ENCODE measurements at regions not wholly inside any gene's neighbourhood (a gene's known extent, or its start where the extent isn't known, plus 50 kb on each side); places are given as distances from the start of the nearest gene placed in this dataset.

GRCh38 chr14:104317492-104317805, 179.1 kb downstream of the KIF26A start:
- POLR2A ChIA-PET = no interaction called here
- WGBS (ENCODE audit: insufficient coverage) = 94% methylated on average over 18 of the region's 18 CpGs
- CTCF ChIA-PET = no interaction called here
- H3K27ac ChIP-seq (ENCODE audit: insufficient read depth in 1 of 2, low read depth in 1 of 2, low read length in 2 of 2, poor library complexity in 1 of 2, severe bottlenecking in 2 of 2) = no peak overlapping the region
- H3K4me1 ChIP-seq (ENCODE audit: control extremely low read depth in 1 of 4, control insufficient read depth in 4 of 4, insufficient read depth in 4 of 4, low read length in 3 of 4) = peaks cover 0 to 5% (median 2%) of the 10 kb centered on the region in 4 experiments
- H3K27me3 ChIP-seq (replicated peaks in 2 of 5; ENCODE audit: control insufficient read depth in 4 of 5, insufficient read depth in 5 of 5, low read length in 4 of 5) = peaks cover 0 to 21% (median 2%) of the 10 kb centered on the region in 5 experiments
- no peak for DNase-seq
- H3K4me3 ChIP-seq (ENCODE audit: control insufficient read depth in 1 of 7, extremely low read depth in 1 of 7, insufficient read depth in 4 of 7, low read depth in 2 of 7, low read length in 6 of 7) = no peak overlapping the region
- no peaks in the 10 kb centered on the region for H3K9me3 ChIP-seq (ENCODE audit: control extremely low read depth in 1 of 5, control insufficient read depth in 4 of 5, insufficient read depth in 2 of 5, low read depth in 1 of 5, low read length in 4 of 5)
- no peaks in the 10 kb centered on the region for H3K36me3 ChIP-seq (ENCODE audit: control insufficient read depth in 4 of 4, insufficient read depth in 4 of 4, low read length in 3 of 4)

DNA sequence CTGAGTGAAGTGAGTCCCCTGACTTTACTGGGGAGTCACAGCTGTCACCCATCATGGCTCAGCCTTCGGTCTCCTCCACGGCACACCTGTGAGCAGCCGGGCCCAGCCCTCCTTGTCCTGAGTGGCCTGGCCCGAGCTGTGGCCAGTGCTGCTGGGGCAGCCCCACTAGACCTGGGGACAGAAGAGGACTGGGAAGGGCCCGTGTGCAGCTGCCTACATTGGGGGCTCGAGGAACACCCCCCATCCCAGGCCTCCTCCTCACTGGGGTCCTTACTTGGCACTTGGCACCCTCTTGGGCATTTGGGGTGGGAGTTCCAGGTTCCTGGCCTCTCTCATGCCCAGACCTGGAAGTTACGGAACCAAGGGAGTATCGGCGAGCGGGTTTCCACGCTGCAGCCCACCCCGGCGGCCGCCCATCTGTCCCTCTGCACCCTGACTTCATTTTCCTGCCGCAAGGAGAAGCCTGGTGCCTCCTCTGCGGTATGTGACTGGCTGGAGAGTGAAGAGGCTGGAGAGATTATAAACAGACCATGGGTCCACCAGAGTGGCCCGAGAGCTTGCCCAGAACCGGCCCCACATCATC, 179.7 kb downstream of the KIF26A start:
- Histone ChIP-seq H3K4me3 (ENCODE audit: control insufficient read depth in 1 of 7, extremely low read depth in 1 of 7, insufficient read depth in 4 of 7, low read depth in 2 of 7, low read length in 6 of 7) (no peak overlapping the region), H3K36me3 (ENCODE audit: control insufficient read depth in 4 of 4, insufficient read depth in 4 of 4, low read length in 3 of 4) (no peaks in the 10 kb centered on the region), H3K27ac (ENCODE audit: insufficient read depth in 1 of 2, low read depth in 1 of 2, low read length in 2 of 2, poor library complexity in 1 of 2, severe bottlenecking in 2 of 2) (no peak overlapping the region), H3K9me3 (ENCODE audit: control extremely low read depth in 1 of 5, control insufficient read depth in 4 of 5, insufficient read depth in 2 of 5, low read depth in 1 of 5, low read length in 4 of 5) (no peaks in the 10 kb centered on the region), H3K4me1 (ENCODE audit: control extremely low read depth in 1 of 4, control insufficient read depth in 4 of 4, insufficient read depth in 4 of 4, low read length in 3 of 4) (peaks cover 0 to 5% (median 2%) of the 10 kb centered on the region in 4 experiments), H3K27me3 (replicated peaks in 2 of 5; ENCODE audit: control insufficient read depth in 4 of 5, insufficient read depth in 5 of 5, low read length in 4 of 5) (peaks cover 0 to 26% (median 2%) of the 10 kb centered on the region in 5 experiments)
- ChIA-PET CTCF (no interaction called here), POLR2A (no interaction called here)
- WGBS (ENCODE audit: insufficient coverage) = 95% methylated on average over 13 of the region's 18 CpGs
- DNase-seq = no peak

- ChIA-PET CTCF (no interaction called here), POLR2A (no interaction called here)
- Histone ChIP-seq H3K9me3 (ENCODE audit: control extremely low read depth in 1 of 5, control insufficient read depth in 4 of 5, insufficient read depth in 2 of 5, low read depth in 1 of 5, low read length in 4 of 5) (no peaks in the 10 kb centered on the region), H3K4me1 (ENCODE audit: control extremely low read depth in 1 of 4, control insufficient read depth in 4 of 4, insufficient read depth in 4 of 4, low read length in 3 of 4) (peaks cover 0 to 5% (median 2%) of the 10 kb centered on the region in 4 experiments), H3K4me3 (ENCODE audit: control insufficient read depth in 1 of 7, extremely low read depth in 1 of 7, insufficient read depth in 4 of 7, low read depth in 2 of 7, low read length in 6 of 7) (no peak overlapping the region), H3K27me3 (replicated peaks in 2 of 5; ENCODE audit: control insufficient read depth in 4 of 5, insufficient read depth in 5 of 5, low read length in 4 of 5) (peaks cover 0 to 28% (median 2%) of the 10 kb centered on the region in 5 experiments), H3K36me3 (ENCODE audit: control insufficient read depth in 4 of 4, insufficient read depth in 4 of 4, low read length in 3 of 4) (no peaks in the 10 kb centered on the region), H3K27ac (ENCODE audit: insufficient read depth in 1 of 2, low read depth in 1 of 2, low read length in 2 of 2, poor library complexity in 1 of 2, severe bottlenecking in 2 of 2) (no peak overlapping the region)
- WGBS (ENCODE audit: insufficient coverage) = 90% methylated on average over 20 of the region's 25 CpGs
- no peak for DNase-seq
These were observed 180.4 kb downstream of the KIF26A start for GRCh38 chr14:104318558-104319490.

GRCh38 chr14:104319491-104320241, 181.3 kb downstream of the KIF26A start:
- no peak overlapping the region for H3K27ac ChIP-seq (ENCODE audit: insufficient read depth in 1 of 2, low read depth in 1 of 2, low read length in 2 of 2, poor library complexity in 1 of 2, severe bottlenecking in 2 of 2)
- peaks cover 0 to 5% (median 2%) of the 10 kb centered on the region in 4 experiments for H3K4me1 ChIP-seq (ENCODE audit: control extremely low read depth in 1 of 4, control insufficient read depth in 4 of 4, insufficient read depth in 4 of 4, low read length in 3 of 4)
- no peak overlapping the region for H3K4me3 ChIP-seq (ENCODE audit: control insufficient read depth in 1 of 7, extremely low read depth in 1 of 7, insufficient read depth in 4 of 7, low read depth in 2 of 7, low read length in 6 of 7)
- no peaks in the 10 kb centered on the region for H3K36me3 ChIP-seq (ENCODE audit: control insufficient read depth in 4 of 4, insufficient read depth in 4 of 4, low read length in 3 of 4)
- peaks cover 0 to 28% (median 2%) of the 10 kb centered on the region in 5 experiments for H3K27me3 ChIP-seq (replicated peaks in 2 of 5; ENCODE audit: control insufficient read depth in 4 of 5, insufficient read depth in 5 of 5, low read length in 4 of 5)
- DNase-seq = no peak
- H3K9me3 ChIP-seq (ENCODE audit: control extremely low read depth in 1 of 5, control insufficient read depth in 4 of 5, insufficient read depth in 2 of 5, low read depth in 1 of 5, low read length in 4 of 5) = no peaks in the 10 kb centered on the region
- CTCF ChIA-PET = no interaction called here
- 93% methylated on average over 17 of the region's 23 CpGs for WGBS (ENCODE audit: insufficient coverage)
- POLR2A ChIA-PET = no interaction called here

DNA sequence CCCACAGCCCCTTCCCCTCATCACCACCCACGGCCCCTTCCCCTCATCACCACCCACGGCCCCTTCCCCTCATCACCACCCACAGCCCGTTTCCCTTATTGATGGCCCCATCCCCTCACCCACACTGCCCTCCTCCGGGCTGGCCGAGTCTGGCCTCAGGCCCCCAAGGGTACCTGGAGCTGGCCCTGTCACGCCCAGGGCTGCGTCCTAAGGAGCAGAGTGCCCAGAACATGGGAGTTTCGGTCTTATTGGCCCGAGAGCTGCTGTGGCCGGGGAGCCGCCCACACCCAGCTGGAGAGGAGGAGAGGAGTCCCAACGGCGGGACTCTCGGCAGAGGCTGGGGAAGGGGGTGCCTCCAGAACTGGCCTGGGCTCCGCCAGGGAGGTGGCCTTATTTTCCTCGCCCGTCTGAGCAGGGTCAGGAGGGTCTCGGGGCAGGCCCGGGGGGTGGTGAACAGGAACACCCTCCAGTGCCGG, 182.3 kb downstream of the KIF26A start:
- no peak for DNase-seq
- Histone ChIP-seq H3K4me1 (ENCODE audit: control extremely low read depth in 1 of 4, control insufficient read depth in 4 of 4, insufficient read depth in 4 of 4, low read length in 3 of 4) (peaks cover 0 to 5% (median 2%) of the 10 kb centered on the region in 4 experiments), H3K9me3 (ENCODE audit: control extremely low read depth in 1 of 5, control insufficient read depth in 4 of 5, insufficient read depth in 2 of 5, low read depth in 1 of 5, low read length in 4 of 5) (no peaks in the 10 kb centered on the region), H3K27me3 (replicated peaks in 2 of 5; ENCODE audit: control insufficient read depth in 4 of 5, insufficient read depth in 5 of 5, low read length in 4 of 5) (peaks cover 0 to 28% (median 2%) of the 10 kb centered on the region in 5 experiments), H3K36me3 (ENCODE audit: control insufficient read depth in 4 of 4, insufficient read depth in 4 of 4, low read length in 3 of 4) (no peaks in the 10 kb centered on the region), H3K27ac (ENCODE audit: insufficient read depth in 1 of 2, low read depth in 1 of 2, low read length in 2 of 2, poor library complexity in 1 of 2, severe bottlenecking in 2 of 2) (no peak overlapping the region), H3K4me3 (ENCODE audit: control insufficient read depth in 1 of 7, extremely low read depth in 1 of 7, insufficient read depth in 4 of 7, low read depth in 2 of 7, low read length in 6 of 7) (no peak overlapping the region)
- CTCF ChIA-PET = no interaction called here
- POLR2A ChIA-PET = no interaction called here
- WGBS (ENCODE audit: insufficient coverage) = 48% methylated on average over 14 of the region's 20 CpGs

GRCh38 chr14:104321088-104321801, 182.9 kb downstream of the KIF26A start:
- Histone ChIP-seq H3K9me3 (ENCODE audit: control extremely low read depth in 1 of 5, control insufficient read depth in 4 of 5, insufficient read depth in 2 of 5, low read depth in 1 of 5, low read length in 4 of 5) (no peaks in the 10 kb centered on the region), H3K27ac (ENCODE audit: insufficient read depth in 1 of 2, low read depth in 1 of 2, low read length in 2 of 2, poor library complexity in 1 of 2, severe bottlenecking in 2 of 2) (no peak overlapping the region), H3K36me3 (ENCODE audit: control insufficient read depth in 4 of 4, insufficient read depth in 4 of 4, low read length in 3 of 4) (no peaks in the 10 kb centered on the region), H3K4me1 (ENCODE audit: control extremely low read depth in 1 of 4, control insufficient read depth in 4 of 4, insufficient read depth in 4 of 4, low read length in 3 of 4) (peaks cover 0 to 5% (median 2%) of the 10 kb centered on the region in 4 experiments), H3K4me3 (ENCODE audit: control insufficient read depth in 1 of 7, extremely low read depth in 1 of 7, insufficient read depth in 4 of 7, low read depth in 2 of 7, low read length in 6 of 7) (no peak overlapping the region), H3K27me3 (replicated peaks in 2 of 5; ENCODE audit: control insufficient read depth in 4 of 5, insufficient read depth in 5 of 5, low read length in 4 of 5) (peaks cover 0 to 28% (median 2%) of the 10 kb centered on the region in 5 experiments)
- peak; percentile 7 to 22 (median 9) for DNase-seq
- 50% methylated on average over 17 of the region's 24 CpGs for WGBS (ENCODE audit: insufficient coverage)
- POLR2A ChIA-PET = no interaction called here
- CTCF ChIA-PET = no interaction called here
